HepG2 (cell line): ENCODE measurements at regions not wholly inside any gene's neighbourhood (a gene's known extent, or its start where the extent isn't known, plus 50 kb on each side); places are given as distances from the start of the nearest gene placed in this dataset.

Experiments
- ATAC-seq: fragments of 200-7000 bp; cut with Tn5 transposase; 3 replicates; pipeline ENCODE4 v1.9.1; 2020; ENCODE audit warnings: mild to moderate bottlenecking, moderate library complexity
- BruUV-seq: library from RNA; stranded (reverse); fragments of 400-500 nt; replicated peaks from 2 replicates; lab custom pipeline; 2021; lab: Mats Ljungman, UMichigan
- CTCF ChIA-PET: fragments of 300-600 bp; formaldehyde crosslinking; extraction: SDS; loops from one replicate; lab custom pipeline; 2021; ENCODE audit warnings: low total read pairs, inconsistent platforms, low intra/inter-chr PET ratio; lab: Yijun Ruan, JAX
- POLR2A ChIA-PET: fragments of 350-600 bp; sonication (Branson Sonifier 250); formaldehyde crosslinking; loops from one replicate; lab custom pipeline; 2020; ENCODE audit warnings: antibody characterized with exemption, inconsistent platforms; lab: Yijun Ruan, JAX
- DNase-seq: peaks from one replicate; pipeline ENCODE4 v3.0.0-alpha.2; 2015; ENCODE audit warnings: low spot score
- FAIRE-seq: peaks from 3 replicates; lab custom pipeline; 2011; peaks lifted over from hg19 to GRCh38; lab: Jason Lieb, UNC
- H2AFZ ChIP-seq: one replicate; pipeline ENCODE4 v1.6.1; 2011; ENCODE audit warnings: low read length, inconsistent platforms
- H3K27ac ChIP-seq: fragments of 300-600 bp; 3 replicates; pipeline ENCODE4 v1.8.0; 2011; ENCODE audit warnings: mixed run types, mild to moderate bottlenecking, mixed read lengths, low read length, inconsistent platforms; ENCODE audit not compliant: insufficient read depth; ENCODE audit errors: extremely low read length
- H3K27me3 ChIP-seq, 2 experiments: fragments of 200-600 bp in 1 of 2; 2 replicates in 1 of 2; 3 replicates in 1 of 2; pipeline versions ENCODE4 v1.6.0 to v1.8.0; 2011; ENCODE audit warnings: low read length in 2 of 2, mild to moderate bottlenecking in 2 of 2, moderate library complexity in 2 of 2, inconsistent platforms in 1 of 2; ENCODE audit not compliant: insufficient read depth in 2 of 2, control insufficient read depth in 1 of 2
- H3K36me3 ChIP-seq, 2 experiments: fragments of 200-600 bp in 1 of 2; replicated peaks in 1 of 2; 2 replicates in 1 of 2; 3 replicates in 1 of 2; pipeline versions ENCODE4 v1.5.1 to v1.8.0; 2011; ENCODE audit warnings: low read length in 2 of 2, inconsistent platforms in 1 of 2; ENCODE audit not compliant: insufficient read depth in 2 of 2, control insufficient read depth in 1 of 2
- H3K4me1 ChIP-seq: 2 replicates; pipeline ENCODE4 v1.5.1; 2012; ENCODE audit warnings: low read length, inconsistent platforms; ENCODE audit not compliant: insufficient read depth
- H3K4me2 ChIP-seq: 2 replicates; pipeline ENCODE4 v1.6.0; 2011; ENCODE audit warnings: low read depth, low read length, inconsistent platforms
- H3K4me3 ChIP-seq, 3 experiments: fragments of 200-600 bp in 1 of 3; sonication (generic), shearing (Covaris generic) in 1 of 3; replicated peaks in 1 of 3; 2 replicates each; pipeline ENCODE4 v1.5.1; 2011 to 2016; ENCODE audit warnings: low read length in 3 of 3, inconsistent platforms in 2 of 3, low read depth in 2 of 3, mild to moderate bottlenecking in 2 of 3, control low read depth in 1 of 3, mixed read lengths in 1 of 3; ENCODE audit not compliant: insufficient read depth in 1 of 3
- H3K79me2 ChIP-seq: one replicate; pipeline ENCODE4 v1.6.1; 2011; ENCODE audit warnings: low read length, inconsistent platforms; ENCODE audit not compliant: insufficient read depth
- H3K9ac ChIP-seq: 2 replicates; pipeline ENCODE4 v1.6.0; 2011; ENCODE audit warnings: mild to moderate bottlenecking, low read depth, low read length, inconsistent platforms; ENCODE audit not compliant: insufficient read depth
- H3K9me3 ChIP-seq: 2 replicates; pipeline ENCODE4 v1.5.1; 2012; ENCODE audit warnings: mild to moderate bottlenecking, low read length
- H4K20me1 ChIP-seq: 2 replicates; pipeline ENCODE4 v1.6.0; 2011; ENCODE audit warnings: inconsistent platforms, mild to moderate bottlenecking, low read length, moderate library complexity; ENCODE audit not compliant: insufficient read depth
- MIXL1 ChIP-seq: IDR thresholded peaks from 2 replicates; pipeline ENCODE4 v1.6.1; 2016
- ZNF83 ChIP-seq: sonication (generic); formaldehyde crosslinking; IDR thresholded peaks from 2 replicates; pipeline ENCODE4 v1.4.0; 2020; ENCODE audit warnings: missing genetic modification reagents, mild to moderate bottlenecking, borderline replicate concordance
- in situ Hi-C: cut with HindIII; loops from 2 replicates; pipeline ENCODE4 v1.10.0; 2017; ENCODE audit warnings: low pct_unique_long_range_greater_than_20kb; ENCODE audit not compliant: extremely low pct_ligation_motif_present
- intact Hi-C: fragments of 100-400 bp; cut with micrococcal nuclease; formaldehyde crosslinking; loops from one replicate; pipeline ENCODE4 v1.10.0; 2022; ENCODE audit not compliant: unreplicated experiment
- TF ChIP-seq, protein P1 (sequence below): sonication (generic); formaldehyde crosslinking; IDR thresholded peaks from 2 replicates; pipeline ENCODE4 v1.4.0; 2020; ENCODE audit warnings: mild to moderate bottlenecking, missing genetic modification reagents
- TF ChIP-seq, protein P2 (sequence below): IDR thresholded peaks from 2 replicates; pipeline ENCODE4 v1.6.1; 2016; ENCODE audit warnings: missing genetic modification reagents, missing compliant biosample characterization

DNA sequence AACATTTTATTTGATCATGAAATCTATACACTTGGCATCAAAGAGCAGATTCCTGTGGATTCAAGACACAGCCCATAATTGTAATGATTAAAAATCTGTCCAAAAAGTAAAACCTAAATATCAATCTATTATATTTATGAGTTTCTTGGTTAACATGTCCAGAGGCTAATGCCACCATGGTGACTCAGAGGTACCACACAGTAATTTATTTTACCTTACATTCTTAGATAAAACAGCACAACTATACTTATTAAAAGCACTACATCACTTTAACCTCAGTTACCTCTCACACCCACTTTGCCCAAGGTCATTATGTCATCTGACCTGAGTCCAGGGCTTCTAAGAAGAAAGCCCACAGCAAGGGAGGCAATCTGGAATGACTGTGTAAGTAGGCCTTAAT lies 519.2 kb downstream of the RASEF start (continued):
- no peak for TF ChIP-seq ZNF83 (CRISPR knock-in tag)
- TF ChIP-seq, protein P1, sequence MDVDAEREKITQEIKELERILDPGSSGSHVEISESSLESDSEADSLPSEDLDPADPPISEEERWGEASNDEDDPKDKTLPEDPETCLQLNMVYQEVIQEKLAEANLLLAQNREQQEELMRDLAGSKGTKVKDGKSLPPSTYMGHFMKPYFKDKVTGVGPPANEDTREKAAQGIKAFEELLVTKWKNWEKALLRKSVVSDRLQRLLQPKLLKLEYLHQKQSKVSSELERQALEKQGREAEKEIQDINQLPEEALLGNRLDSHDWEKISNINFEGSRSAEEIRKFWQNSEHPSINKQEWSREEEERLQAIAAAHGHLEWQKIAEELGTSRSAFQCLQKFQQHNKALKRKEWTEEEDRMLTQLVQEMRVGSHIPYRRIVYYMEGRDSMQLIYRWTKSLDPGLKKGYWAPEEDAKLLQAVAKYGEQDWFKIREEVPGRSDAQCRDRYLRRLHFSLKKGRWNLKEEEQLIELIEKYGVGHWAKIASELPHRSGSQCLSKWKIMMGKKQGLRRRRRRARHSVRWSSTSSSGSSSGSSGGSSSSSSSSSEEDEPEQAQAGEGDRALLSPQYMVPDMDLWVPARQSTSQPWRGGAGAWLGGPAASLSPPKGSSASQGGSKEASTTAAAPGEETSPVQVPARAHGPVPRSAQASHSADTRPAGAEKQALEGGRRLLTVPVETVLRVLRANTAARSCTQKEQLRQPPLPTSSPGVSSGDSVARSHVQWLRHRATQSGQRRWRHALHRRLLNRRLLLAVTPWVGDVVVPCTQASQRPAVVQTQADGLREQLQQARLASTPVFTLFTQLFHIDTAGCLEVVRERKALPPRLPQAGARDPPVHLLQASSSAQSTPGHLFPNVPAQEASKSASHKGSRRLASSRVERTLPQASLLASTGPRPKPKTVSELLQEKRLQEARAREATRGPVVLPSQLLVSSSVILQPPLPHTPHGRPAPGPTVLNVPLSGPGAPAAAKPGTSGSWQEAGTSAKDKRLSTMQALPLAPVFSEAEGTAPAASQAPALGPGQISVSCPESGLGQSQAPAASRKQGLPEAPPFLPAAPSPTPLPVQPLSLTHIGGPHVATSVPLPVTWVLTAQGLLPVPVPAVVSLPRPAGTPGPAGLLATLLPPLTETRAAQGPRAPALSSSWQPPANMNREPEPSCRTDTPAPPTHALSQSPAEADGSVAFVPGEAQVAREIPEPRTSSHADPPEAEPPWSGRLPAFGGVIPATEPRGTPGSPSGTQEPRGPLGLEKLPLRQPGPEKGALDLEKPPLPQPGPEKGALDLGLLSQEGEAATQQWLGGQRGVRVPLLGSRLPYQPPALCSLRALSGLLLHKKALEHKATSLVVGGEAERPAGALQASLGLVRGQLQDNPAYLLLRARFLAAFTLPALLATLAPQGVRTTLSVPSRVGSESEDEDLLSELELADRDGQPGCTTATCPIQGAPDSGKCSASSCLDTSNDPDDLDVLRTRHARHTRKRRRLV, result no peak

DNA sequence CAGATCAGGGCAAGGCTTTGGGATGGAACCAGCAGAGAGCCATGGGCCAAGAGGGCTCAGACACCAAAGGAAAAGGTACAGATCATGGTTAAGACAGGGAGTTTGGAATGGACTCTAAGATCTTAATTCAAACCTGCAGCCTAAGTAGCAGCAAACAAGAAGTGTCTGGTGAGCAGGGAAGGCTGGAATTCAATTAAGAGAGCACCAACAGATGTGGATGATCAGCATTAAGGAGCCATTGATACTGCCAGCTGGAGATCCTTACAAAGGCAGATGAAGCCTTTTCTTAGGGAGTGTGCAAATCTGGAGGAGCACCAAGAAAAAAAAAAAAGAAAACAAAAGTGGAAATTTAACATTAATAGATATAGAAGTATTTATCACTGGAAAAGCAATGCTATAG lies 516.8 kb downstream of the RASEF start:
- H3K4me2 ChIP-seq, result no peak overlapping the region
- CTCF ChIA-PET, result no interaction called here

More for the DNA sequence above, 516.8 kb downstream of the RASEF start:
- Histone ChIP-seq H3K27ac (no peak overlapping the region), H4K20me1 (no peaks in the 10 kb centered on the region), H3K27me3 (no peaks in the 10 kb centered on the region), H3K4me3 (no peak overlapping the region), H2AFZ (no peak overlapping the region), H3K4me1 (no peaks in the 10 kb centered on the region), H3K79me2 (no peaks in the 10 kb centered on the region), H3K9ac (no peak overlapping the region), H3K9me3 (no peaks in the 10 kb centered on the region), H3K36me3 (no peaks in the 10 kb centered on the region)
- intact Hi-C loops (loop anchor here (5.0 kb wide), 1 partner anchor 416 kb away; no protein-coding TSS in a partner anchor), in situ Hi-C loops (no loop called here)
- DNase-seq (no peak), ATAC-seq (no peak), FAIRE-seq (no peak)
- no peak for TF ChIP-seq MIXL1 (CRISPR knock-in tag)
- TF ChIP-seq, protein P2, sequence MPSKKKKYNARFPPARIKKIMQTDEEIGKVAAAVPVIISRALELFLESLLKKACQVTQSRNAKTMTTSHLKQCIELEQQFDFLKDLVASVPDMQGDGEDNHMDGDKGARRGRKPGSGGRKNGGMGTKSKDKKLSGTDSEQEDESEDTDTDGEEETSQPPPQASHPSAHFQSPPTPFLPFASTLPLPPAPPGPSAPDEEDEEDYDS (CRISPR knock-in tag), result no peak
- no TSS peak for BruUV-seq
- POLR2A ChIA-PET, result no interaction called here
